Choroid plexus epithelial cell (primary cell): ENCODE measurements at regions not wholly inside any gene's neighbourhood (a gene's known extent, or its start where the extent isn't known, plus 50 kb on each side); places are given as distances from the start of the nearest gene placed in this dataset.

Experiments used
- DNase-seq: peaks from one replicate; pipeline ENCODE4 v3.0.0-alpha.2; 2010; ENCODE audit warnings: low read depth
- H3K4me3 ChIP-seq: 2 replicates; pipeline ENCODE4 v1.5.1; 2011; ENCODE audit warnings: low read depth, mild to moderate bottlenecking, control low read depth, low read length, moderate library complexity
- TF ChIP-seq, protein P1 (sequence below): conservative IDR thresholded peaks from 2 replicates; pipeline ENCODE4 v1.5.1; 2011; ENCODE audit warnings: low read depth, mild to moderate bottlenecking, control low read depth, inconsistent platforms, low read length, moderate library complexity

DNA sequence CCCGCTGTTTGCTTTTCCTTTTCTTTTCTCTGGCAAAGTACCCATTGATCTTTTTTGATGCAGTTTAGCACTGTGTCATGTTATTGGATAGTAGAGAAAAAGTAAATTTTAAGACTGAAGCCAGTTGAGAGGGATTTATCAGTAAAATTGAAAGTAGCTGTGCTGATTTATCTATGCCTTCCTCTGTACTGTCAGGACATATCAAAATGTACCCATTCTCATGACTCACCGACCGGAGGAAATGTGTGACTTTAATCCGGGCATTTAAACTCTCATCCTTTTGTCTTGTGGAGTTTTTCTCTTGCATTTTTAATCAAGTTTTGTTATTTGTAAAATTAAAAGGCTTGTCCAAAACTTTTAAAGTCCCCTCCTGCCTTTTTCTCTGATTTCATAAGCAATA is 276.6 kb upstream of the FMN2 start:
- TF ChIP-seq, protein P1, sequence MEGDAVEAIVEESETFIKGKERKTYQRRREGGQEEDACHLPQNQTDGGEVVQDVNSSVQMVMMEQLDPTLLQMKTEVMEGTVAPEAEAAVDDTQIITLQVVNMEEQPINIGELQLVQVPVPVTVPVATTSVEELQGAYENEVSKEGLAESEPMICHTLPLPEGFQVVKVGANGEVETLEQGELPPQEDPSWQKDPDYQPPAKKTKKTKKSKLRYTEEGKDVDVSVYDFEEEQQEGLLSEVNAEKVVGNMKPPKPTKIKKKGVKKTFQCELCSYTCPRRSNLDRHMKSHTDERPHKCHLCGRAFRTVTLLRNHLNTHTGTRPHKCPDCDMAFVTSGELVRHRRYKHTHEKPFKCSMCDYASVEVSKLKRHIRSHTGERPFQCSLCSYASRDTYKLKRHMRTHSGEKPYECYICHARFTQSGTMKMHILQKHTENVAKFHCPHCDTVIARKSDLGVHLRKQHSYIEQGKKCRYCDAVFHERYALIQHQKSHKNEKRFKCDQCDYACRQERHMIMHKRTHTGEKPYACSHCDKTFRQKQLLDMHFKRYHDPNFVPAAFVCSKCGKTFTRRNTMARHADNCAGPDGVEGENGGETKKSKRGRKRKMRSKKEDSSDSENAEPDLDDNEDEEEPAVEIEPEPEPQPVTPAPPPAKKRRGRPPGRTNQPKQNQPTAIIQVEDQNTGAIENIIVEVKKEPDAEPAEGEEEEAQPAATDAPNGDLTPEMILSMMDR, result no peak
- H3K4me3 ChIP-seq, result no peak overlapping the region
- DNase-seq, result no peak

GRCh38 chr1:239816081-239816782 is 275.5 kb upstream of the FMN2 start:
- peak; percentile 23 for DNase-seq
- H3K4me3 ChIP-seq, result no peak overlapping the region
- TF ChIP-seq, protein P1, result no peak

GRCh38 chr1:239817276-239817675 is 274.4 kb upstream of the FMN2 start:
- TF ChIP-seq, protein P1, result no peak
- no peak for DNase-seq
- H3K4me3 ChIP-seq, result no peak overlapping the region

DNA sequence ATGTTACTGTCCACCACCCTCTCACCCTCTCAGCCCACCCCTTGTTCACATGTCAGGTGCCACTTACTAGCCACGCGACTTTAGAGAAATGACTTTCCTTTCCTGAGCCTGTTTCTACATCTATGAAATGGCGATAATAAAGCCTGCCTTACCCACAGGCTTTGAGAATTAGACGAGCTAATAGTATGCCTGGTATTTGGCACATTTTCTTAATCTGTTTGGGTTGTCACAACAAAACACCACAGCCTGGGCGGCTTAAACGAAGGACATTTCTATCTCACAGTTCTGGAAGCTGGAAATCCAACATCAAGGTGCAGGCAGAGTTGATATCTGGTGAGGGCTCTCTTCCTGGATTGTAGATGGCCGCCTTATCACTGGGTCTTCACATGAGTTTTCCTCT is 273.9 kb upstream of the FMN2 start:
- DNase-seq, result no peak
- no peak overlapping the region for H3K4me3 ChIP-seq
- TF ChIP-seq, protein P1, result no peak

GRCh38 chr1:239819096-239819495 is 272.6 kb upstream of the FMN2 start:
- H3K4me3 ChIP-seq, result no peak overlapping the region
- TF ChIP-seq, protein P1, result no peak
- DNase-seq, result no peak

GRCh38 chr1:239819756-239820250 is 271.9 kb upstream of the FMN2 start:
- no peak for DNase-seq
- TF ChIP-seq, protein P1, result no peak
- H3K4me3 ChIP-seq, result no peak overlapping the region

DNA sequence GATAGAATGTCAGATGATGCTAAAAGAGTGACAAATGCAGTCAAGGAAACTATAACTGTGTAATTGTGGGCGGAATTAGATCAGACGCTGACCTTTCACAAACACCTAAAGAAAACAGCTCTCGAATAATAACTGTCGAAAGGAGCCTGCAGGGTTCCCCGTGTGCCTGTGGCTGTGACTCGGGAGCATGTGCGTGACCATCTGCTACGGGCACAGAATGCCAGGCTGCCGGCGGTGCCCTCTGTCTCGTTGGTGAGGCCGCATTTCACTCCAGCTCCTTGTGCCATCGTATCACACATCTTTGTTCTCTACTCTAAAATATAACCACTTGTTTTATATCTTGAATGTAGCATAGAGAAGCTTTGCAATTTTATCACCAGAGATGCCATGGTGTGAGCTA is 267.8 kb upstream of the FMN2 start:
- no peak overlapping the region for H3K4me3 ChIP-seq
- DNase-seq, result no peak
- TF ChIP-seq, protein P1, result no peak
